ENCODE measurements at regions not wholly inside any gene's neighbourhood (a gene's known extent, or its start where the extent isn't known, plus 50 kb on each side); places are given as distances from the start of the nearest gene placed in this dataset.
A peak's percentile ranks its signal among the peaks of the same experiment; 100 is the strongest.

GRCh38 chr10:88121361-88121760 lies 257.9 kb downstream of the PTEN start:
- Histone ChIP-seq H2AFZ (ENCODE audit: low read length) (no peak overlapping the region), H3K27ac (ENCODE audit: insufficient read depth, low read length) (no peak overlapping the region), H4K20me1 (ENCODE audit: control insufficient read depth, extremely low read depth, insufficient read depth, low read length) (no peaks in the 10 kb centered on the region), H3K27me3 (ENCODE audit: control insufficient read depth, insufficient read depth, low read length) (no peaks in the 10 kb centered on the region), H3K4me1 (ENCODE audit: control insufficient read depth, extremely low read depth, insufficient read depth, low read length) (peaks cover 9% of the 10 kb centered on the region), H3K79me2 (ENCODE audit: control insufficient read depth, insufficient read depth, low read length) (no peaks in the 10 kb centered on the region), H3K9ac (ENCODE audit: insufficient read depth, low read length) (no peak overlapping the region), H3K9me3 (ENCODE audit: control insufficient read depth, insufficient read depth, low read depth, low read length) (no peaks in the 10 kb centered on the region), H3K36me3 (ENCODE audit: control insufficient read depth, insufficient read depth, low read length) (no peaks in the 10 kb centered on the region), H3K4me3 (replicated peaks in 1 of 4; ENCODE audit: control extremely low read depth in 1 of 4, insufficient read depth in 1 of 4, low read depth in 3 of 4, low read length in 4 of 4) (no peak overlapping the region), H3K4me2 (ENCODE audit: extremely low read depth, insufficient read depth, low read length) (no peak overlapping the region)
- TF ChIP-seq CTCF (conservative IDR thresholded peaks at IDR 0.05 in 1 of 2, IDR thresholded peaks at IDR 0.05 in 1 of 2; ENCODE audit: low read depth in 1 of 2, low read length in 2 of 2) (no peak), EZH2 (IDR thresholded peaks at IDR 0.05; ENCODE audit: low read length, missing control alignments) (no peak)
- DNase-seq (ENCODE audit: low read depth in 2 of 2), result peak in 1 of 2 donors; percentile 32

GRCh38 chr10:88122145-88122544 lies 258.7 kb downstream of the PTEN start:
- Histone ChIP-seq H3K36me3 (ENCODE audit: control insufficient read depth, insufficient read depth, low read length) (no peaks in the 10 kb centered on the region), H3K27ac (ENCODE audit: insufficient read depth, low read length) (no peak overlapping the region), H3K4me1 (ENCODE audit: control insufficient read depth, extremely low read depth, insufficient read depth, low read length) (peaks cover under 1% of the 10 kb centered on the region), H3K4me2 (ENCODE audit: extremely low read depth, insufficient read depth, low read length) (no peak overlapping the region), H4K20me1 (ENCODE audit: control insufficient read depth, extremely low read depth, insufficient read depth, low read length) (no peaks in the 10 kb centered on the region), H2AFZ (ENCODE audit: low read length) (no peak overlapping the region), H3K9me3 (ENCODE audit: control insufficient read depth, insufficient read depth, low read depth, low read length) (no peaks in the 10 kb centered on the region), H3K4me3 (replicated peaks in 1 of 4; ENCODE audit: control extremely low read depth in 1 of 4, insufficient read depth in 1 of 4, low read depth in 3 of 4, low read length in 4 of 4) (no peak overlapping the region), H3K79me2 (ENCODE audit: control insufficient read depth, insufficient read depth, low read length) (no peaks in the 10 kb centered on the region), H3K27me3 (ENCODE audit: control insufficient read depth, insufficient read depth, low read length) (no peaks in the 10 kb centered on the region), H3K9ac (ENCODE audit: insufficient read depth, low read length) (no peak overlapping the region)
- no peak for TF ChIP-seq CTCF (conservative IDR thresholded peaks at IDR 0.05 in 1 of 2, IDR thresholded peaks at IDR 0.05 in 1 of 2; ENCODE audit: low read depth in 1 of 2, low read length in 2 of 2)
- no peak for TF ChIP-seq EZH2 (IDR thresholded peaks at IDR 0.05; ENCODE audit: low read length, missing control alignments)
- no peak for DNase-seq (ENCODE audit: low read depth in 2 of 2)

- no peak for TF ChIP-seq CTCF (conservative IDR thresholded peaks at IDR 0.05 in 1 of 2, IDR thresholded peaks at IDR 0.05 in 1 of 2; ENCODE audit: low read depth in 1 of 2, low read length in 2 of 2)
- TF ChIP-seq EZH2 (IDR thresholded peaks at IDR 0.05; ENCODE audit: low read length, missing control alignments), result no peak
- no peaks in the 10 kb centered on the region for H3K9me3 ChIP-seq (ENCODE audit: control insufficient read depth, insufficient read depth, low read depth, low read length)
- H3K27ac ChIP-seq (ENCODE audit: insufficient read depth, low read length), result no peak overlapping the region
Measured at GRCh38 chr10:88122576-88122975, 259.2 kb downstream of the PTEN start.

More at GRCh38 chr10:88122576-88122975, 259.2 kb downstream of the PTEN start:
- Histone ChIP-seq H4K20me1 (ENCODE audit: control insufficient read depth, extremely low read depth, insufficient read depth, low read length) (no peaks in the 10 kb centered on the region), H3K36me3 (ENCODE audit: control insufficient read depth, insufficient read depth, low read length) (no peaks in the 10 kb centered on the region), H2AFZ (ENCODE audit: low read length) (no peak overlapping the region), H3K27me3 (ENCODE audit: control insufficient read depth, insufficient read depth, low read length) (no peaks in the 10 kb centered on the region), H3K4me3 (replicated peaks in 1 of 4; ENCODE audit: control extremely low read depth in 1 of 4, insufficient read depth in 1 of 4, low read depth in 3 of 4, low read length in 4 of 4) (no peak overlapping the region), H3K4me2 (ENCODE audit: extremely low read depth, insufficient read depth, low read length) (no peak overlapping the region), H3K79me2 (ENCODE audit: control insufficient read depth, insufficient read depth, low read length) (no peaks in the 10 kb centered on the region), H3K4me1 (ENCODE audit: control insufficient read depth, extremely low read depth, insufficient read depth, low read length) (no peaks in the 10 kb centered on the region), H3K9ac (ENCODE audit: insufficient read depth, low read length) (no peak overlapping the region)
- DNase-seq (ENCODE audit: low read depth in 2 of 2), result no peak
